HG03139 (cell line): ENCODE measurements at regions not wholly inside any gene's neighbourhood (a gene's known extent, or its start where the extent isn't known, plus 50 kb on each side); places are given as distances from the start of the nearest gene placed in this dataset.

ENCODE experiments used
- ATAC-seq: cut with Tn5 transposase; IDR thresholded peaks from one replicate; pipeline ENCODE4 v1.9.1; 2021; ENCODE audit not compliant: unreplicated experiment

DNA sequence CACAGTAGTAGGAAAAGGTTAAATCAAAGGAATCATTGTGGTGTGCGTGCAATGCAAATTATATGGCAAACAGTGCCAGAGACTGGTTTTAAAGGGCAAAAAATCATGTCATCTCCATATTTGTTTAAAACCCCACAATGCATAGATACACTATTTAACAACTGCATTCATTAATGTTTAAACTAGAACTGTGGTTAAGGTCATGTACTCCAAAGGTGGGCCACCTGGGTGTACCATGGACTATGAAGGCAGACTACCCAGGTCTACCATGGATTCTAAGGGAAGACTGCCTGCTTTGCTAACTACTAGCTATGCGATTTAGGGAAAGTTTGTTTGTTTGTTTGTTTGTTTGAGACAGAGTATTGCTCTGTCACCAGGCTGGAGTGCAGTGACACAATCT, 356.3 kb downstream of the ZEB2 start:
- ATAC-seq = no peak

DNA sequence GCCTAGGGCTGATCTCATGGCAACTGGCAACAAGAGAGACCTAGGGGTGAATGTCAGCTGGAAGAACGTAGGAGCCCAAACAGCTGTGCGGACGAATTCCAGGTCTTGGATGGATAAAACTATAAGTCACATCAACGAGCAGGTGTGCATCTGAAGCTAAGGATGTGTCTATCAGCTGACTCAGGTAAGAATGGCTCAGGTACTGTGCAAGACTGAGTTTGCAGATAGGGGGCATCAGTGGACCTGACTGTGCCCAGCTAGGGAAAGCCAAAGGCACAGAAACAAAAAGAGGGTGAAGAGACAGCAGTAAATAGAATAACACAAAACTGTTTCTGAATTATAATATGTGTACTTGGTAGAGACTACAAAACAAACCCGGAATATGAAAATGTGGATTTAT, 357.3 kb downstream of the ZEB2 start:
- ATAC-seq = no peak

DNA sequence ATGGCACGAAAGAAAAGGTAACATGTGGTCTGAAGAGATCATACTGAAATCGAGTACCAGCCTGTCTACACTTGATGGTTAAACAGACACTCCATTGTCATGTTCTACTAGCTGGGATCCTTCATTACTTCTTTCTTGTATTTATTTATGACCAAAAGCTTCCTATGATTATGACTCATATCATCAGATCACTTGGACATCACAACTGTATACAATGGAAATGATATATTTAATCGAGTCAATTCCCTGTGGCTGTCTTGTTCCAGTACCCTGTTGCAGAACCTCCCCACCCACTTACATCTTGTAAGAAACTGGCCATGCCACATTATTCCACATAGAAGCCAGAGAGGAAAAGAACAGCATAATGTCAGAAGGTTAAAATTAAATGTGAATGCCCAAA, 358.9 kb downstream of the ZEB2 start:
- no peak for ATAC-seq

DNA sequence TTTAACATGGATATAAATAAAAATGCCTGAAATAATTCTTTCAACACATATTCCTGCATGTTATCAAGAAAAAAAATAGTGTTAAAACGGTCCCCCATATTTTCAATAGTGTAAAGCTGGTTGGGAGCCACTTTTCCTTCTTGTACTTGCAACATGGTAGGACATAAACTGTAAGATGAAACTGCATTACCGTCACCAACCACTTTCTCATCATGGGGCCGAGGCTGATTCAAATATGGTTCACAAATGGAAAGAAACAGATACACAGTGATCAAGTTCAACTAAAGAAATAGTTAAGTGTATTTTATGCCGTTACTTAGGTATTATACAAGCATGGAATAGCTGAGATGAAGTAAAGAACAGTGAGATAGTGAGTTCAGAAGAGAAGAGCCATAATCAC, 360.7 kb downstream of the ZEB2 start:
- ATAC-seq = no peak

DNA sequence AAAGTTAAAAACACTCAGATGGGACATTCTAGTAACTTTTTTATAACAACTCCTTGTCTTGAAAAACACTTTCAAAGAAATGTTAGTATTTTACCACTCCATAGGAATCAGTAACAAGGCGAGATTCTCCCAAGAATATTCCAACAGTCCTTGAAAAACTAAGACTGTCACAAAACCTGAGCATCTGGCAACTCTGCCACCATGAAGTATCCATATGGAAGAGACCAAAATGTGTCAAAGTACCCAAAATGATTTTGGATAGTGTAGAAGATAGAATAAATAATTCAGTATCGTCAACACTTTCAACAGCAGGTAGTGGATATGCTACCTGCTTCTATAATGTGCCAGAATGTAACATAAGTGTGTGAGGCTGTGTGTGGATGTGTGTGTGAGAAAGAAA, 361.8 kb downstream of the ZEB2 start:
- no peak for ATAC-seq

DNA sequence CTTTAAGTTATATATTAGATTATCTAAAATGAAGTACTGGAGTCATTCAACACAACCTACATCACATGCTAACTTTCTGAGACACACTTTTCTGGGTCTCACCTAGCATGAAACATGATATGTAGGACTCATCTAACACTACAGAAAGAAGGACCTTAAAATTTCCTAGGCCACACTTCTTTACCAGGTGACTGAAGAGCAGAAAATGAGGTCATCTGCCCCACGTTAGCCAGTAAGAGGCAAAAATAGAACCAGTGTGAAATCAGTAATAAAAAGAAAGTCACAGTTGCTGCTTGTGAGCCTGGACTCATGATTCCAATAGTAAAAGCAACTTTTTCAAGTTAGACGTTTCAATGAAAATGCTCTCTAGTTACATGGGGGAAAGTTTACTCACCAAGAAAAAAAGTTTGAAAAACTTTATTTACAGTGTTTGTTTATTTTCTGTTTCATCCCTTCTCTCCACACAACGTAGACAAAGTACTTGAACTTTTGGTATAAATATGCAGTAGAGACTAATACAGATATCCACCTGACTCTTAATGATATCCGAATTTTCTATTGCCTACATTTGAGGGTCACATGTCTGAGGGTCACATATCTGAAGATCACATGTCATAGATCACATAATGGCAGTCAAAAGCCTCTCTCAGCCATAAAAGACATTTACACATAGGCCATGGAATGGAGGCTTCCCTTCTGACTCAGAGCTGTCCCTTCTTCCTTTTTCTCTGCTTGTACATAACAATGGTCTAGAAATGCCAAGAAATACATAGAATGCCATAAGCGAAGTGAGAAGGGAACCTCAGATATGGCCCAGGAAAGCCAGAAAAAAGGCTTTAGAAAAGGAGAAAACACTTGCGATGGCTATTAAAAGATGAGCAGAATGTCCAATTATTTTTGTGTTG, 362.9 kb downstream of the ZEB2 start:
- ATAC-seq = no peak

DNA sequence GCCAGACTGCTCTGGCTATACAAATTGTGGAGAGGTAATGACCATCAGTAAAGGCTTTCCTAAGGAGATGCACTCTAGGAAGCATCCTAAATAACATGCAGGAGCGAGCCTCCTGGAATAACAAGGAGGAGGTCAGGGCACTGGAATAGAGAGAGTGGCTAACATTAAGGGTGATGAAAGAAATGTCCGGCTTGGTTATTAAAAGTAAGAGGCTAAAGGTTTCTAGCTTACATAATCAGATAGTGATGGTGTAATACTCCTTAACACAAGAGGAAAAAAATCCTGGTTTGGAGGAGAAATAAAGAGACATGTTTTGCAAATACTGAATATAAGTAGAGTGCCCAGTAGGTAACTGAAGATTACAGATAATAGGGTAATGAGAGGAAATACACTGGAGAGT, 365.7 kb downstream of the ZEB2 start:
- ATAC-seq = no peak

DNA sequence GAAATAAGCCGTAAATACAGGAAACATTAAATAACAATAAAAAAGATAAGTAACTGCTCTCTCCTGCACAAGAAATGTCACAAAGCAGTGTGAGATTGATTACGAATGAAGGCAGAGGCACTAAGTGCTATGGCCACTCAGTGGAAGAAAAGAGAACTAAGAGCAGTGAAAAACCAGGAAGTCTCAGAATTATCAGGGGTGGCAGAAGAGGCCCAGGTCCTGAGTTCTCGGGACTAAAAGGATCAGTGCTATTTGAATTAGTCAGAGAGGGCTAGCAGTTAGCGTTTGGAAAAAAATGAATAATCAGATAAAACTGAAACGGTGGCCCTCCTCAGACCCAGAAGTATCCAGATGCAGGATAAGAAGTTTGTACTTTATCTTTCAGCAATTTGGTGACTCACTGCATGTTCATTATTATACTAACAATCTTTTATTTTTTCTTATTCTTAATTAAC, 367.1 kb downstream of the ZEB2 start:
- no peak for ATAC-seq

DNA sequence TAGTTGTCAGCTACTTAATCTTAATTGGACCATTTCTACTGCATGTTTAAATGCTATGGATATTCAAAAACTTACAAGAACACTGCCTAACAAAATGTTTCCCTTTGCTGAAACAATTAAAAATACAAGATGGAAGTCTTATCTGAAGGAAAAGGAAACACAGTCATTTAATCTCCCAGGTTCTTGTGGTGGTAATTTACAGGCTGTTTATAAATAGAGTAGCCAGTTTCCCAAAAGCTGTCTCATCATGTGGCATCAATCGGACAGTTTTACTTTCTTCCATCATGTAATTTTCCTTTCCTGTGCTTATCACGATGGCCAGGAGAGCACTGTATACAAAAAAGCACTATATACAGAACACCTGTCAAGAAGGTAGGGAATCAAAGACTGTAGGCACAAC, 368.1 kb downstream of the ZEB2 start:
- no peak for ATAC-seq

DNA sequence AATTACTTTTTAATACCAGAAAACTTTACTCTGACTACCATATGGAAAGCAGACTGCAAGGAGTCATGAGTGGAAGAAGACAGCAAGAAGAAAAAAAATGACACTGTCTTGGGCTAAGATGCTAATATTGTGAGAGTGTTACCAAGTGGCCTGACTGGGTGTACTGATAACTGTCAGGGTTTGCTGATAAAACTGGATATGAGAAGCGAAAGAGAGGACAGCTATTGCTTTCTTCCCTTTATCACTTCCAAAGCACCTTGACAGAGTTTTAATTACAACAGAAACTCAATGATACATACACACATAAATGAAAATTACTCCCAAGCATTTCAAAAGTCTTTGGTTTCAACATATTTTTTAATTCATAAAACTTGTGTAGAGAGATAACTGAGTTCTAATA, 368.5 kb downstream of the ZEB2 start:
- ATAC-seq = no peak

DNA sequence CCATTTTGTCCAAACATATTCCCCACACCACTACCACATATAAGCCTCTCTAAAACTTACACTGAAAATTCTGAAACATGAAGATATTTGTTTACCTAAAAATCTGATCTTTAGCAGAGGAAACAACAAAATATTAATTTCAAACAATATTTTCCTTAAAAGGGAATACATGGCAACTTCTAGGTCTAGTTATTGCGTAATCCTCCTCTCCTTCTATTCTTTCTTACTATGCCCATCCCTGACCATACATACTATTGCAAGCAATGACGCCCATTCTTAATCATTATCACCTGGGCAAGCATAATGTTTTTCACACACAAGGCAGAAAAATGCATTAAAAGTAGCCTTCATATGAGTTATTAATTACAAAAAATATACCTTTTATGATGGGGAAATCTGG, 372.6 kb downstream of the ZEB2 start:
- ATAC-seq = no peak

DNA sequence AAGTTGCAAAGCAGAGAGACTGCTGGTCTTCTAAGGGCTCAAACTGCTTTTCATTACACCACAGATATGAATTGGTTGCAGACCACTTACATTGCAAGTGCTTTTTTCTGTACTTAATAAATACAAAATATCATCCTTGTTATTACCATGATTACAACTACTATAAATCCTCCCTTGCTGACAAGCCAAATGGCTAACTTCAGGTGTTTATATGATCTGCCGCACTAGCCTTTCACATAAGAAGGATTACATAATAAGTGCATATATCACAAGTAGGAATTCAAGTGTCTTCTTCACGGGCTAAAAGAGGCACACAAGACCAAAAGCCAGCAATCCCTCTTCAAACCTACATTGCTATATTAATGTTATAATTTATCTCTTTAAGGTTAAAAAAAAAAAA, 373.0 kb downstream of the ZEB2 start:
- ATAC-seq = no peak

DNA sequence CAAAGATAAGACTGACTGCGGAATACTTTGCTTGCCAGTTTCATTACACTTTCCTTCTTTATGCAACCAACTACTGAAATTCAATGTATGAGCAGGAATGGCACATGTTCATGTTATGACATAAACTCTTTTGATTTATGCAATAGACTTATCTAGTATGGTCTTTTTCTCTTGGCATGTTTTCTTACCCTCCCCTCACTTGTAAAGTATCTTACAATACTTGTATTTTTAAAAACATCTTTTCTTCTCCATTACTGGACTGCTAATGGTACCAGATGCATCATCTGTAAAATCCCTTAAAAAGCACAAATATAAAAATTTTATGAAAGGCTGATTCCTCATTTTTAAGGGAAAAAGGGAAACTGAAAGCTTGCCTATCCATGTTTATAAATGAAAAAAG, 373.8 kb downstream of the ZEB2 start:
- no peak for ATAC-seq

DNA sequence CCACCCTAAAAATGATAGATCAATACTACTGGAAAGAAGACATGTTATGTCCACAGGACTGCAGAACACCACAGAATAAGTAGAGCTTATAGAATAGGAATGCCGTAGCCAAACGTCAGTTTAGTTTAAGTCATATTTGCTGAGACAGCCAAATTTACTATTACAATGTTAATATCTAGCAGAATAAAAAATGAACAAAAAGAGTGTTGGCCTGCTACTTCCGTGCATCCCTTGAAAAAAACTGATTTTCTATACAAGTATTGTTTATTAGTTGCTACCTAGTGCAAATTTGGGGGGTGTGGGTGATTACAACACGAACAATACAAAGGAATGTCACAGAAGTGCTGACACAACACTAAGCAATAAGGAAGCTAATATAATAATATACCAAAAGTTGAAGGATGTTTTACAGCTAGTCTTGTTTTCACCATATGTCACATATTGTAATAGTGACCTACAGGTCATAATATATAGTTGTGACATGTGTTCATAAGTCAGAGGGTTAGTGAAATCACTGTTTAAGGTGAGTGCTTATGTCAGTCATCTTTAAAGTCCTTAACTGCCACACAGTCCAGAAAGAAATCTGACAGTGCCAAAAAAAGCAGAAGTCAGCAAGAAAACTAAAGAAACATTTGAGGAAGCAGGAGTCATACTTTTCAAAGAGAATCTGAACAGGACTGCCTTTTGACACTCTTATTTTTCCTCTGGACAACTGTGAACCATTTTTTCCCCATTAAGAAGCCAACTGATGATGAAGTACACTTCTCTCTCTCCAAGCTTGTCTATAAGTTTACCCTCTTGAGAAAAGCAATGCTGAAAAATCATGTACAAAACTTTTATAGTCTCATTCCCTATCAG, 376.4 kb downstream of the ZEB2 start:
- ATAC-seq = no peak

DNA sequence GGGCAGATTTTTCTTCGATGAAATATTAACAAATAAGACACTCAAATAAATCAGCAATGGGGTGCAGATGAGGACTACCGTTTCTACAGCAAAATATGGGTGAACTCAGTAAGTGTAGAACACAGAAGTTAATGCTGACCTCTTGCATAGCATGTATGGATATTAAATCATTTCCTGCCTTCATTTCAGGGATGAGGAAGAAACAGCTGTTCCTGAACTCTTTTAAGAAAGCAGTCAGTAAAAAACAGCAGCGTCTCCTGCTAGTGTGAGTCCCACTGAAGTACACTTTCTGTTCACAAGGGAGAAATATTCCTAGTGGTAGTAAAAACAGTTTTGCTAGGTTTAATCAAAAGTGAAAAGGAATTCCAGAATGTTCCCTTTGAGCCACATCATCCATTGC, 379.0 kb downstream of the ZEB2 start:
- ATAC-seq = no peak

DNA sequence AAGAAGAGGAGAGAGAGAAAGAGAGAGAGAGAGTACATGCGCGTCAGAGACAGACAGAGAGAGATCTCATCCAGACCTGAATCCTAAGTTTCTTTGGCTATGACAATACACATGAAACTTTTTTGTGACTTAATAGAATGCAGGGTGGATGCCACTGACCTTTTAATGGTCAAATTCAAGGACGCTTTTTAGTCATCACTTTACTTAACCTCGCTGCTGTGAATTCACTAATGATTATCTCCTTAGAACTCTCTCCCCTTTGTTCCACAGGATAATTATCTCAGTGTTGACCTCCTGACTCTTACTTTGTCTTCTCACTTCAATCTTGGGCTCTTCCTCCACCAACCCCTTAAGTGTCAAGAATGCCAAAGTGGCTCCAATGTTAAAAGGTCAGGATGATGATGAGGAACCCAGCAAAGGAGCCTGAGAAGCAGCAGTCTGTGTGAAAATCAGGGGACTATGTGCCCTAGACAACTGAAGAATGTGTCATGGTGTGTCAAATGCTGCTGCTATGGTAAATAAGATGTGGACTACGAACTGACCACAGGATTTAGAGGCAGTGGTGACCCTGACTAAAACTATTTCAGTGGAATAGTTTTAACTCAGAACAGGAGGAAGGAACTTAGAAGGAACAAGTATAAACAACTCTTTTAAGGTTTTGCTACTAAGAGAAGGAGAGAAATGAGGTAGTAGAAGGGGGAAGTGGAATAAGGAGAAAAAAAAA, 382.1 kb downstream of the ZEB2 start:
- ATAC-seq = no peak

DNA sequence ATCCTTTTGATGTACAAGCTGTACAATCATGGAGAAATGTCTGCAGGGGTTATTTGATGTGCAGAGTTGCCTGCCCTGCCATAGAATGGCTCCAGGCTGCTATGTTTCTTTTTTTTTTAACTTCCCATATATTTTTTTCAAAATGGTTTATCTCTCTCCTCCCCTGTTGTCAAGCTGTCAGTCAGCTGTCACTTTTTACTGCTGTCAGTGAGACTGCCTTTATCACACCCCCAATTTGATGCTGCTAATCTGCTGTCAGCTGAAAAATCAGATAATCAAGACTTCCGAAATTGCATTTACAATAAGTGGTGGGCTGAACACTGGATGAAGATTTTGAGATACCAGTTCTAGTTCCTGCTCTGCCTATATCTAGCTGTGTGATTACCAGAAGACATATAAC, 382.6 kb downstream of the ZEB2 start:
- no peak for ATAC-seq

DNA sequence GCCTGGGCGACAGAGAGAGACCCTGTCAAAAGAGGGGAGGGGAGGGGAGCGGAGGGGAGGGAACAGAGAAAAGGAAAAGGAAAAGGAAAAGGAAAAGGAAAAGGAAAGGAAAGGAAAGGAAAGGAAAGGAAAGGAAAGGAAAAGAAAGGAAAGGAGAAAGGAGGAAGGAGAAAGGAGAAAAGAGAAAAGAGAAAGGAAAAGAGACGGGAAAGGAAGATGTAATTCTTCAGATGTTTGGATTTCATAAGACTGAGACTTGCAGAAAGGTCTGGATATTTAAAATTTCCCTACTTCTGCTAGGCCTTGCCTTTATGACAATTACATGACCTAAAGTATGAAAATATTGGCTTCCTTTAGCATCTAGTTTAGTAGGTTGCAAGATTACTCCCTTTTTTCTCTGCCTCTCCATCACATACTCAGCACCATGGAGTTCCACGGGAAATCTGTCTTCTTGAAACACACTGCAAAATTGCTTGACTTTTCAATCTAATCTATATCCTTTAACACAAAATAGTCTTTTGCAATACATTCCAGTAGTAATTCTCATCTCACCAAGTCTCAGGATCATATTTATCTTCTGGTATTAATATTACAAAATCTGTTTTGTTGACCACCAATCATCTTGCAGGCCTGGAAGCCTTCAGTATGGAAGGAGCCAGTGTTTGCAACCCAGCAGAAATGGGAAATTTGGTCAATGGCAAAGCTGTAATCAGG, 383.5 kb downstream of the ZEB2 start:
- no peak for ATAC-seq

DNA sequence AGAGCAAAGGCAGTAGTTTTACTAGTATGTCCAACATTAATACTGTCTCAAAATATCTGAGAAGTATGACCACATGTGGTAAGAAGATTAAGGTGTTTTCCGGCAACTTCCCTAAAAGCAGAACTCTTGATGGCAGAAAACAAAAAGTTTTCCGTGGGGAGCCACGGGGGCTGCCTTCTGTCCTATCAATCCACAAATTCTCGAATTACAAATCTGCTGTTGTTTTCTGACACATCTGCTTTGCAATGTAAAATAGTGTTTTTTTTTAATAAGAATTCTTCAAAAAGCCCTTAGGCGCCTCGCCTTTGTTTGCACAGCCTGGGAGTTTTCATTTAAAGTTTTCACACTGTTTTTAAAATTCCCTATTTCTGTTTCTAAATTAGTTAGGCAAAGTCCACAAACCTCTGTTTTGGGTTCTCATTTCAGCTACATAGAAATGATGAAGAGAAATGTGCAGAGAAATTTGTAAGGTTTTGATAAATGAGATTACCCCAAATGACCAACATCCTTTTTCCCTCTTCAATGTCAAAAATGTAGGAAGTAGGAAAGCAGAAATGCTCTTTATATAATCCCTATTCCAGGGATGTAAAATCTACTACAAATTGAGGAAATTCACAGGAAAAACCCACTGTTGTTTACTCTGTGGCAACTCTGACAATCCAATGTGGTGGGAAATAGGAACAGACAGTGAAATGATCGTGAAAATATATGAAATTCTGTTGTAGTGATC, 385.8 kb downstream of the ZEB2 start:
- no peak for ATAC-seq

DNA sequence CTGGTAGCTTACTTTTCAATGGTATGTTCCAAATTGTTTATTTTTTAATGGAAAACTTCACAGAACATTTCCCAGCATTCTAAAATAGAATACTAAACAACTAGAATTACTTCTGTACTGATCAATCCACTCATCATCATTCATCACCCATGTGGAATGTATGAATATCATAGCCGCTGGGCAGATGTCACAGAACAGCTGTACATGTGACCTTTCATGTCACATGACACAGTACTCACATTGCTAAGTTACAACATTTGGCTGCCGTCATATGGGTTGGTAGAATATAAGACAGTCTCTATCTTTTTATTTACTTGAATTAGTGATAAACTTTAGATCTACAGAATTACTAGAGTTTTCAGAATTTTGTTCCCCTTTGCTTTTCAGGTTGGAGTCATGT, 387.6 kb downstream of the ZEB2 start:
- no peak for ATAC-seq
